GM18498 (cell line): ENCODE measurements at regions not wholly inside any gene's neighbourhood (a gene's known extent, or its start where the extent isn't known, plus 50 kb on each side); places are given as distances from the start of the nearest gene placed in this dataset.
"Not testable (repeated sequence)": the region's sequence is repeated elsewhere in the genome, so short reads cannot be mapped to it uniquely, and the experiment has no call there.

ENCODE experiments used
- ATAC-seq: cut with Tn5 transposase; IDR thresholded peaks from one replicate; pipeline ENCODE4 v1.9.1; 2021; ENCODE audit warnings: mild to moderate bottlenecking, moderate library complexity; ENCODE audit not compliant: unreplicated experiment

DNA sequence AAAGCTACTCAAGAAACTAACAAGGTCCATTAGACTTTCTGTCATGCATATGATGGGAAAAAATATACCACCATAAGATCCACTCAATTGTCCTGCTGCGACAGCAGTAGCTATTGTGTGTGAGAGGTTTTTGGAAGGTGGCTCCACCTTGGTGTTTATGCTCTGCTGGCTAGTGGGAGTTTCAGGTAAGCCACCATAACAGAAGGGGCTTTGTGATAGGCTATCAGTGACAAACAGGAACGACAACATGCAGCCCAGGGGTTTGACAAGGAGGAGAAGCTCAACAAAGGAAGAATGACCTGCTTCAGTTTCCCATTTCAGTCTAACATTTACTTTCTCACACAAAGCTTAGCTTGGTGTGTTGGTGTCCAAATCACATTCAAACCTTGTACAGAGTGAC lies 182.6 kb downstream of the ATOH1 start:
- no peak for ATAC-seq

DNA sequence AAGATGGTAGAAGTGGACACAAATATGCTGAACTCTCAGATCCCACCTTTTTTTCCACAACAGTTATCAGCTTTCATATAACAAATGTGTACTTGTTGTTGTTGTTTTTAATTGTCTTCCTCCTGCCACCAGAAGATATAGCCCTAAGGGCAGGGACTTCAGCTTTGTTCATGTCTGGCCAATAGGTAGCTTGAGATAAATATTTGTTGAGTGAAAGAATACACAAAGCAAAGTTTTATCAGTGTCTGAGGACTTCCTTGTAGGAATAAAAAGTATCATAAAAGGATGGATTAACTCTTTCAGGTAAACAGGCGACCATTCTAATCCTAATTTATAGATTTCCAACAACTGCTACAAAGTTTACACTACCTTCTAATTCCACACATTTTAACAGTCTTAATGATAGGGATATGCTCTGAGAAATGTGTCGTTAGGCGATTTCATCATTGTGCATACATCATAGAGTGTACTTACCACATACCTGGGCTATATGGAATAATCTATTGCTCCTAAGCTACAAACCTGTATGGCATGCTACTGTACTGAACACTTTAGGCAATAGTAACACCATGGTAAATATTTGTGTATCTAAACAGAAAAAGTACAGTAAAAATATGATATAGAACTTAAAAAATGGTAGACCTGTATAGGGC lies 186.1 kb downstream of the ATOH1 start:
- ATAC-seq = no peak

DNA sequence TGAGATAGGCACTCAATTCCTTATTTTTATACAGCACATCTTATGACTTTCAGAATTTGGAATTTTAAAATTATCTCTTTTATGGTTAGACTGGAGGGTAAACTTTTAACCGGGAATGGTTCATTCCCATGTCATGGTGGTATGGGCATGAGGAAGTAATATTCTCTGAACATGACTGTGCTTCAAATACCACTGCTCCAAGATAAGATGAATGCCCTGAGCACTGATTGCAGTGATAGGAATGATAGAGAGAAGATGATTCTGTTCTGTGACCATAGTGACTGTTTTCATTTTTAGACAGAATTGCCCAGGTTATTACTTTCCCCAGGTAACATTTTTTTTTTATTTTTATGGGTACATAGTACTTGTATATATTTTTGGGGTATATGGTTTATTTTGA lies 187.4 kb downstream of the ATOH1 start:
- no peak for ATAC-seq

DNA sequence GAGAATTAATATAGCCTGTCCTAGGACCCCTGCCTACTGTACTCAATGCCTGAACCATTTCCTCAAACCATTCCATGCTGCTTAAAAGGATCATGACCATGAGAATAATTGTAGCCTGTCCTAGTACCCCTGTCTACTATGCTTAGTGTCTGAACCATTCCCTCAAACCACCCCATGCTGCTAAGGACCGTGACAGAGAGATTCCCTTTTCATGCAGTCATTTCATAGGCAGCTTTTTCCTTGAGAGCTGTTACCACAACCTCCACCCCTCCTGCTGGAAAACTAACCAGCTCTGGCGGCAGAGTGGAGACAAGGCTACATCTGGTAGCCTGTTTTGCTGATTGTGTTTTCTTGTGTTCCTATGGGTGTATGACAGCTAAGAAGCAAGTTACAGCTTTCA lies 174.9 kb upstream of the SMARCAD1 start:
- ATAC-seq = no peak

DNA sequence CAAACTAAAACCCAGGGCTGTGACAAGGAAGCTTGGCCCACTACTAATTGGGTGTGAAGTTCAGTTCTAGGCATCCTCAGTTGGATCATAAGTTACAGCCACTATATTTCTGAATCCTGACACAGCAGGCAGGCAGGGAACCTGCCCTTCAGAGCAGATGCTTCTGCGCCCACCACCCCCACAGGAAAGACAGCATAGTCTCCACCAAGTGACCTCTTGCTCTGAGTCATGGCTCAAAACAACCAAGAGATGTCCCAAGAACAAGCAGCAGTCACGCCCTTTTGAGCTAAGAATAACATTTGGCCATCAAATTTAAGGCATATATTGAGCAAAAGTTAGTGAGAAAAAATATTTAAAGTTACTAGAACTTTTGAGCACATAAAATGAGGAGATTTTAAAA lies 170.7 kb upstream of the SMARCAD1 start:
- ATAC-seq = no peak

DNA sequence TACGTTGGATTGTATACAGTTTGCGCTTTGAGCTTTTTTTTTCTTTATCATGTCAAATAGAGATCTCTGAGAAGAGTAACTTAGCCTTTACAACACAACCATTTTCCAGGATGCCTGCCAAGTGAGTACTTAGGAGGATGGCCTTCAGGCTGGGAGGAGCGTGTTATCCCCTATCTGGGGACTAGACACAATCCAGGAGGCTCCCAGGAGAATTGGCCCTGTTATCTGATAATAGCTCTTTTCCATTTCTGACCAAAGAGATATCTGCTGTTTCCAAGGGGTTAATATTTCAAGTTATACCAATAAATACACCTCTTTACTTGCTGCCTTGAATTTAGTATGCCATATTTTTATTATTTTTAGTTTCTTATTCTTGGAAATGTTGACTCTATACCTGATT lies 169.5 kb upstream of the SMARCAD1 start:
- no peak for ATAC-seq

DNA sequence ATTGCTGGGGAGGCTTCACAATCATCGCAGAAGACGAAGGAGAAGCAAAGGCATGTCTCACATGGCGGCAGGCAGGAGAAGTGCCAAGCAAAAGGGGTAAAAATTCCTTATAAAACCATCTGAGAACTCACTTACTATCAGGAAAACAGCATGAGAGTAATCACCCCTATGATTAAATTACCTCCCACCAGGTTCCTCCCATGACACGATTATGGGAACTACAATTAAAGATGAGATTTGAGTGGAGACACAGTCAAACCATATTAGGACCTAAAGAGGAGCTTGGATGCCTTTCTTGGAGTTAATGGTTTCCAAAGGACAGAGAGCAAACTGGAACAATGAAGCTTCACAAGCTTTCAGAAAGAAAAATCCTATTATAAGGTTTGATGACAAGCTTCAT lies 168.4 kb upstream of the SMARCAD1 start:
- no peak for ATAC-seq

DNA sequence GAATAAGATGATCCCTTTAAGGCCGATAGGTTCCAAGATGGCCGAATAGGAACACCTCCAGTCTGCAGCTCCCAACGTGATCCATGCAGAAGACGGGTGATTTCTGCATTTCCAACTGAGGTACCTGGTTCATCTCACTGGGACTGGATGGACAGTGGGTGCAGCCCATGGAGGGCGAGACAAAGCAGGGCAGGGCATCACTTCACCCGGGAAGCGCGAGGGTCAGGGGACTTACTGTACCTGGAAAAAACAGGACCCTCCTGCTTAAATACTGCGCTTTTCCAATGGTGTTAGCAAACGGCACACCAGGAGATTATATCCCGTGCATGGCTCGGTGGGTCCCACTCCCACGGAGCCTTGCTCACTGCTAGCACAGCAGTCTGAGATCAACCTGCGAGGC lies 163.2 kb upstream of the SMARCAD1 start:
- ATAC-seq = not testable (repeated sequence)

DNA sequence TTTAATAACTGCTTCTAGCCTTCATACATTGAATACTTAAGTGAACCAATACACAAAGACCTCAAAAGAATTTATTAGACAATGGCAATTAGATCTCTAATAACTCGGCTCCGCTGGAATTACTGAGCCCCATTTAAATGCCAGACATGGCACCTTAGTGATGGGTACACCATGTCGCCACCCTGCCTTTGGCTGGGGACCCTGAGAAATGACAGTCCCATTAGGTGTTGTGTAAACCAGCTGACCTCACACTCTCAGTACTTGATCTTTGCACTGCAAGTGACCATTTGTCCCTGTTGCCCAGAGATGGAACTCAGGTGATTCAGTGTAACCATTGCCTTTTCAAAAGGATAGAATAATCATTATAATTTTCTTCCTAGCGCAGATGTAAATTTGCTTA lies 144.6 kb upstream of the SMARCAD1 start:
- ATAC-seq = no peak

DNA sequence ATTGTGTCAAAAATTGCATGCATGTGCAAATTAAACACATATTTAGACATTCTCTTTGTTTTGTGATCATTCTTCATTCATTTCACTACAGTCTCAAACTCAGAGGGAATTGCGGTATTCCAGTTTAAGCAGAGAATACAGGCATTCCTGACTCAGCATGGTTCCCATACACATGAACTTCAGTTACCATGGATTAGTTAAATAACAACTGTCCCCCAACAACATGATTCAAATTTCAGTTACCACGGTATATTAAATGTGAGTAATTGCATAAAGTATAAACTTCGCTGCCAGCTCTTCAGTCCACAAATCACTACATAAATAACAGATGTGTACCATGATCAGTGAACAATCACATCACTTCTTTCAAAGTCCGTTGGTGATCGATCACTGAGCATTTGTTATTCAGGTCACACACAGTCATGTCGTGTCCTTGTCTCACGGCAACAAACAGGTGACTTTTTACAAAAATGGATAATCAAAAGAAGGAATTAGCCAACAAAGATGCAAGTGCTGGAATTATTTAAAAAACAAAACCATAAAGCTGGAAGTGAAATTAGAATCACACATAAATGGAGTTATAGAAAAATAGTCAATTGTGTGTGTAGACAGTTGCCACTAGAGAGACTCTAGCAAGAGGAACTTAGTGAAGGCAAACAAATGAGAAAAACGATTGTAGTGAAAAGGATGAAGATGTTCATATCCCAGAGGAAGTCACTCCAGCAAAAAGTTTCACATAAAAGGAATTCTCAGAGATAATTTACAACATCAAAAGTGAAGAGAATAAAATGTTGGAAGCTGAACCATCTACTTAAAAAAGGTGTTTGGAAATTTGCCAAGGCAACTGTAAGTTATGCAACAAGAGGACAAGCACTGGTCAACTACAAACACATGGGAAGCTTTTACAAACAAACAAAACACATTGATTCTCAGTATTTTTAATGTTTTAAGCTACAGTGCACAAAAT lies 138.6 kb upstream of the SMARCAD1 start:
- no peak for ATAC-seq

DNA sequence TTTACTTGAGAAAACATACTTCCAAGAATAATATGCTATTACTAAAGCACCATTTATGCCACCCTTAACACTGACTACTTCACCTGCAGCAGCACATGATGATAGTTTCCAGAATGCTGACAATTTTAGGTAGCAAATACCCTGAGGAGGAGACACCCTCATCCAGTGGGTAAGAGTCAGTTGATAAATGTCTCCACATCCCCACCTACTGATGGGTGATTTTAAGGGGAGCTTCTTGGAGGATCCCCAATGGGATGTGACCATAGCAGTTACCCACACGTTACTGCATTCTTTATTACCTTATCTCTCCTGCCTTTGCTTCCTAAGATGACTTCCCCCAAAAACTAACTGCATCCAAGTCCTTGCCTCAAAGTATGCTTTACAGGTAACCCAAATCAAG lies 131.2 kb upstream of the SMARCAD1 start:
- ATAC-seq = no peak

DNA sequence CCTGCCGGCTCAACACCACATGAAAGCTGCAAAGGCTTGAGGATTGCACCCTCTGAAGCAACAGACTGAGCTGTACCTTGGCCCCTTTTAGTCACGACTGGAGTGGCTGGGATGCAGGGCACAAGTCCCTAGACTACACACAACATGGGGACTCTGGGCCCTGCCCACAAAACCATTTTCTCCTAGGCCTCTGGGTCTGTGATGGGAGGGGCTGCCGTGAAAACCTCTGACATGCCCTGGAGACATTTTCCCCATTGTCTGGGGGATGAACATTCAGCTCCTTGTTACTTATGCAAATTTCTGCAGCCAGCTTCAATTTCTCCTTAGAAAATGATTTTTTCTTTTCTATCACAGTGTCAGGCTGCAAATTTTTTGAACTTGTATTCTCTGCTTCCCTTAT lies 123.5 kb upstream of the SMARCAD1 start:
- ATAC-seq = no peak

DNA sequence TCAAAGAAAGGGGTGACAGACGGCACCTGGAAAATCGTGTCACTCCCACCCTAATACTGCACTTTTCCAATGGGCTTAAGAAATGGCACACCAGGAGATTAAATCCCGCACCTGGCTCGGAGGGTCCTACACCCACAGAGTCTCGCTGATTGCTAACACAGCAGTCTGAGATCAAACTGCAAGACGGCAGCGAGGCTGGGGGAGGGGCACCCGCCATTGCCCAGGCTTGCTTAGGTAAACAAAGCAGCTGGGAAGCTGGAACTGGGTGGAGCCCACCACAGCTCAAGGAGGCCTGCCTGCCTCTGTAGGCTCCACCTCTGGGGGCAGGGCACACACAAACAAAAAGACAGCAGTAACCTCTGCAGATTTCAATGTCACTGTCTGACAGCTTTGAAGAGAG lies 108.5 kb upstream of the SMARCAD1 start:
- ATAC-seq = not testable (repeated sequence)

DNA sequence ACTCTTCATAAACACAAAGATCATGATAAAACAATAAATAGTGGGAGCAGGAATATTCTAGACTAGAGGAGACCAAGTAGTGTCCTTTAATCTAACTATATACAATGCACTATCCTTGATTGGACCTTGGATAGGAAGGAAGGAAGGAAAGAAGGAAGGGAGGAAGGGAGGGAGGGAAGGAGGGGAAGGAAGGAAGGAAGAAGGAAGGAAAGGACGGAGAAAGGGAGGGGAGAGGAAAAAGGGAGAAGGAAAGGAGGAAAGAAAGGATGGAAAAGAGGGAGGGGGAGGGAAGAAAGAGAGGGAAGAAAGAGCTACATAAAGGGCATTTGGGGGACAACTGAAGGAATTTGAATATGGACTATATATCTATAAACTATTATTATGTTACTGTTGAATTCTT lies 95.0 kb upstream of the SMARCAD1 start:
- ATAC-seq = no peak

DNA sequence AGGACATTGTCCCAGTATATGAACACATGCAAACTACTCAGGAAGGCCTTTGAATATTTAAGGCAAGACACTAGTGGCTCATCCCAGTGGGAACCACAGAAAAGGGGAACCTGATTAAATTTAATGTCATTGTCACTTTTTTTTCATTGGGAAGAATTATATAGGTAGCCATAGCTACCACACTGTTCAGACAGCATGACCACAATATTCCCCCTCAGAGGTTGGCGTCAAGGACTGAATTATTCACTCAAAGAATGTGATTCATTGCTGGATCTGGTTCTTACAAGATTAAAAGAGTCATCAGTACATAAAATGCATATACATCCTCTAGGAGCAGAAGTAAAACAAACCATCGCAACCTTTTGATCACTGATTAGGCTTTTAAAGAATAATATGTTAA lies 92.0 kb upstream of the SMARCAD1 start:
- no peak for ATAC-seq

DNA sequence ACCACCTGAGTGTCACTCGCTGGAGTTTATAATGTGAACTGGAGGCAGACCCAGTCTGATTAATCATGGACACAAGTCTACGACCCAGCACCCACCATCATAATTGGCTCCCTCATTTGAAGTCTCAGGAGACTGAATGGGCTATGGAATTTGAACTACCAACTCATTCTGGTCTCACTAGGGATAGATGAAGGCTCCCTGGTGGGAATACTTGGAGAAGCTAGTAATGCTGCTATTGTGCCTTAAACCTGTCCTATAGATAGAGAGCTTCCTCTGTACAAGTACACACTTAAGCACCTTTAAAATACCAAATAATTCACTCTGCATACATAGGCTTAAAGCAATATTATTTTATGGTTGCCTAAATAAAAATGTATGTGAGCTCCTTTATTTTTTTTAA lies 90.8 kb upstream of the SMARCAD1 start:
- ATAC-seq = no peak

DNA sequence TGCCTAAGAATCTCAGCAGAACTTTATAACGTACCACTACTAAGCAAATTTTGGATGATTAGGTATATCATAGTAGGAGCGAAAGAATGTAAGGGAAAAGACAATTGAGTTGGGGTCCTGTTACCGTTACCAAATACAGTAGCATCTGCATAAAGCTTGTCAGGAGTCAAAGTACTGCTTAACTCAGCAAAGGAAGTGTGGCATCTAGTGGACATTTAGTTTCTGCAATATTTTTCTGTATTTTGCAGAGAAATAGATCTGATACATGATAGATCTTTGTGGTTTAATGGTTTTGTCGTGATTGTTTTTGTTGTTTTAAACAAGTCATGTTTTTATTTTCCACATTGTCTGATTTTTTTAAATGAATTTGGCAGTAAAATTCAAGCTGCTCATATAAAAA lies 81.0 kb upstream of the SMARCAD1 start:
- no peak for ATAC-seq

DNA sequence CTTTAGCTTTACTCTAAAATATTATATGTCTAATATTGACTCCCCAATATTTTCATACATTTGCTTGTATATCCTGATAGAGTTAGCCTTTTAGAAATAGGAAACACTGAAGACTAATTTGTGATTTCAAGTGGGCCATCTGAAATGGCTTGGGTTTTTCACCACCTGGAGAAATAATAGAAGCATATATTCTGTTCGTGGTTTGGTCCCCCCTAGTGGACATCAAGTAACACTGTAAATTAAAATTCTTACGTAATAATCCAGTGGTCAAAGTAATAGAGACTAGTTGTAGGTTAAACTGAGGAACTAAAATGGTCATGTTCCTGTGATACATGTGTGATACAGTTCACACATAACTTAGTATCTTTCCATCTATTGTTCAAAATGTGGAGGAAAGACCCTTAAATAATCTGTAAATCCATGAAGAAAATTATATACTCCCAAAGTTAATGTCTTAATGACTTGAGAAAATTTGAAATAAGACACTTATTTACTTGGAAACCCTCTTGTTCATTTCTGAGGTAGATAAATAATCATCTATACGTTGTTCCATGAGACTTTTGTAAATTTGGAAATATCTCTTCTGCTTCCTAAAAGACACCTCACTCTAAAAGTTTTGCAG lies 79.8 kb upstream of the SMARCAD1 start:
- peak; percentile 83 for ATAC-seq

DNA sequence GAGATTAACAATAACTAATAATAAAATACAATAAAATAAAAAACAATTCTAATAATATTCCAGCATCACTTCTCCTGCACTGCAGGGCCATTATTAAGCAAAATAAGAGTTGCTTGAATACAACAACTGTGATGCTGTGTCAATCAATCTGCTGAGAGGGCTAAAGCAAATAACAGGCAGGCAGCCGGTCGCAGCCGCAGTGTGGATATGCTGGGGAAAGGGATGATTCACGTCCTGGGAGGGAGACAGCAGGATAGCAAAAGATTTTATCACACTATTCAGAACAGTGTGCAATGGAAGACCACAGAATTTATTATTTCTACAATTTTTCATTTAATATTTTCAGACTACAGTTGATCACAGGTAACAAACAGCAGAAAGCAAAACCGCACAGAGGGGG lies 76.5 kb upstream of the SMARCAD1 start:
- no peak for ATAC-seq

DNA sequence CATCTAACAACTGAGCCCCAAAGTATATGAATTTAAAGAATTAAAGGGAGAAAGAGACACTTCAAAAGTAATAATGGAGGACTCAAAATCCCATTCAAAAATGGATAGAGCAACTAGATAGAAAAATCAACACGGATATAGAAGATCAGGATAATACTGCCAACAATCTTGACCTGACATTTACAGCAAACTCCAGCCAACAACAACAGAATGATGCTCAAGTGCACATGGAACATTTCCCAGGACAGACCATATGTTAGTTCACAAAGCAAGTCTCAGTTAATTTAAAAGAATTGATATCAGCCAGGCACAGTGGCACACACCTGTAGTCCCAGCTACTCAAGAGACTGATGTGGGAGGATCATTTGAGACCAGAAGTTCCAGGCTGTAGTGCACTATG lies 72.0 kb upstream of the SMARCAD1 start:
- no peak for ATAC-seq

DNA sequence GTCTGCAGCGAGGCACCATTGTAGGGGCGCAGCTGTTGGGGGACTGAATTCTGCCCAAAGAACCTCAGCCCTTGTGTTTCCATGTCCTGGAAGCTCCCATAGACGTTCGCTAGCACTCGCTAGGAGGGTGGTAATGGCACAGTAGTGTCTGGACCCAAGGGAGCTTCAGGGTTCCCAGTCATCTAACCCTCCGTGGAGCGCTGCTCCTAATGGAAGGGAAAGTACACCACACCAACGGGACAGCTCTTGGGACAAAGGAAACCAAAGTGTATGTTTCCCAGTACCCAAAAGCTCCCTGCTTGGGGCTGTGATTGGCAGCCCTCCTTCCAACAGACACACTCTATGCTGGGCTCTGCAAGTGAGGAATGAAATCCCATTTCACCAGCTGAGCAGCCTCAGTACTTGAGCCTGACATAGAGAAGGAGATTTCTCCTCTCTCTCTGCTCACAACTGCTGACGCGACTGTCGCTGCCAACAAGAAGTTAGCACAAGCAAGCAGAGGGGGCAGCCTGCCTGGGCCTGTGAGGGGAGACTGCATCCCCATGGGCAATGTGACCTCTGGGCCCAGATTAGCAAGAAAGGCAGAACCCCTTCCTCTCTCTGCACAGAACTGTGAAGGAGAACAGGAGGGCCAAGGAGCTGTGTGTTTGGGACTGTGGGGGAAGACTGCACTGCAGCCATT lies 67.6 kb upstream of the SMARCAD1 start:
- ATAC-seq = no peak
